Limb (tissue), 2 donors: ENCODE measurements at regions not wholly inside any gene's neighbourhood (a gene's known extent, or its start where the extent isn't known, plus 50 kb on each side); places are given as distances from the start of the nearest gene placed in this dataset.
"Not testable (repeated sequence)": the region's sequence is repeated elsewhere in the genome, so short reads cannot be mapped to it uniquely, and the experiment has no call there.

ENCODE experiments used
- DNase-seq, 2 donors: peaks; one replicate each; pipeline ENCODE4 v3.0.0-alpha.2; 2016; ENCODE audit errors: extremely low spot score in 2 of 2

- no peak for DNase-seq
These were observed 384.7 kb downstream of the SRGAP2C start for GRCh38 chr1:121569428-121569827.

GRCh38 chr1:121573881-121574504 is 389.2 kb downstream of the SRGAP2C start:
- DNase-seq: not testable (repeated sequence)

- DNase-seq: not testable (repeated sequence)
These were observed 389.7 kb downstream of the SRGAP2C start for GRCh38 chr1:121574505-121574899.

- DNase-seq: not testable (repeated sequence)
These were observed 398.1 kb downstream of the SRGAP2C start for GRCh38 chr1:121582898-121583297.

- no peak for DNase-seq
These were observed 401.8 kb downstream of the SRGAP2C start for GRCh38 chr1:121586369-121587229.

- no peak for DNase-seq
These were observed 402.4 kb downstream of the SRGAP2C start for GRCh38 chr1:121587230-121587569.

- DNase-seq: no peak
These were observed 403.0 kb downstream of the SRGAP2C start for GRCh38 chr1:121587777-121588176.

- no peak for DNase-seq
These were observed 409.3 kb downstream of the SRGAP2C start for GRCh38 chr1:121594096-121594495.

- DNase-seq: no peak
These were observed 410.3 kb downstream of the SRGAP2C start for GRCh38 chr1:121595089-121595488.

- DNase-seq: not testable (repeated sequence)
These were observed 420.2 kb downstream of the SRGAP2C start for GRCh38 chr1:121604843-121605444.

- DNase-seq: not testable (repeated sequence)
These were observed 422.7 kb downstream of the SRGAP2C start for GRCh38 chr1:121607499-121607898.
